HG03442 (cell line): ENCODE measurements at regions not wholly inside any gene's neighbourhood (a gene's known extent, or its start where the extent isn't known, plus 50 kb on each side); places are given as distances from the start of the nearest gene placed in this dataset.

Source experiments
- ATAC-seq: cut with Tn5 transposase; IDR thresholded peaks from one replicate; pipeline ENCODE4 v1.9.1; 2021; ENCODE audit warnings: mild to moderate bottlenecking, moderate library complexity; ENCODE audit not compliant: unreplicated experiment

DNA sequence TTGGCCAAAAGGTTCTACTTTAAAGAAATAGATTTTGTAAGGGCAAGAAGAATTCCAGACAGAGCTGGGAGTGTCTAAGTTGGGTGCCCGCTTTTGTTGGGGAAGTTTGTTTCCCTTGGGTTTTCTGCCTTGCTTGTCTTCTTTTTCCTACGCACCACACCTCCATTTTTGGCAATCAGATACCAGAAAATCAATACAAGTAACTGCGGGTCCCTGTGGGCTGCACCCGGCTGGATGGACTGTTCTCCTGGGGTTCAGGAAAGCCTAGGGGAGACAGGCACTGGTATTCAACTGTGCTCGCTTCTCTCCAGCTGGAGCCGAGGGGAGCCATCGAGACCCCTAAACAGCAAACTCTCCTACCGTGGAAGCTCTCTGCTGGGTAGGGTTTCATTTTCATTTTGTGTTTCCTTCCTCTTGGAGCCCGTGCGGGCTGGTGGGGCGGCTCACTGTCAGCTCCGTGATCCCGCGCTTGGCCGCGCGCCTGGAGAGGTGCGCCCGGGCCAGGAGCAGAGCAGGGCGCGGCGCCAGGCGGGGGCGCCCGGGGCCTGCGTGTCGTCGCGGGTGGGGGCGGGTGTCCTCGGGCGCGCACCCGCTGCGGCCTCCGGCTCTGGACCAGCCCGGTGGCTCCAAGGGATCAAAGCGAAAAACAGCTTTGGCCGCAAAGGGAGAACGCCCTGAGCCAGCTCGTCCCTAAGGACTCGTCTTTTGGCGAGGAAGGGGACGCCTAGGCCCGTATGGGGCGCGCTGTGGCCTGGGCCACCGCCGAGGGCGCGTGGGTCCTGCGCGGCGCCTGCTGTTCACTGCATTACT lies 347.2 kb downstream of the ZNF536 start:
- peak; percentile 47 for ATAC-seq

GRCh38 chr19:30718707-30719106 lies 346.5 kb downstream of the ZNF536 start:
- no peak for ATAC-seq

DNA sequence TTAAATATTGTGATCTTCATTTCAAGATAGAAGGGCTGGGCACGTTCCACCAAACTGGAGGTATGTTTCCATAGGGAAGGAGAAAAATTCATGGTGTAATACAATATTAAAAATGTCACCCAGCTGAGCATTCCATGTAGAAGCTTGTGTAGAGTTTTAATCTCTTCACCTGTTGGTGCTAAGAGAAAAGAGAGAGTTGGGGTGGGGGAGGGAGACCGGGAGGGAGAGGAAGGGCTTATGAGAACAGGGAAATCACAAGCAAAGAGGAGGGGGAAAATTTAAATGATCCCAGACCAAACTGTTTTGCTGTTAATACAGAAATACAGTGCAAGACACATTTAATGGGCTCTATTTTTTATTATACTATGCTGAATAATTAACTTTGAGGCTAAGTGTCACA lies 345.8 kb downstream of the ZNF536 start:
- no peak for ATAC-seq

GRCh38 chr19:30717381-30717780 lies 345.2 kb downstream of the ZNF536 start:
- no peak for ATAC-seq

GRCh38 chr19:30712431-30713337 lies 340.5 kb downstream of the ZNF536 start:
- ATAC-seq: no peak

DNA sequence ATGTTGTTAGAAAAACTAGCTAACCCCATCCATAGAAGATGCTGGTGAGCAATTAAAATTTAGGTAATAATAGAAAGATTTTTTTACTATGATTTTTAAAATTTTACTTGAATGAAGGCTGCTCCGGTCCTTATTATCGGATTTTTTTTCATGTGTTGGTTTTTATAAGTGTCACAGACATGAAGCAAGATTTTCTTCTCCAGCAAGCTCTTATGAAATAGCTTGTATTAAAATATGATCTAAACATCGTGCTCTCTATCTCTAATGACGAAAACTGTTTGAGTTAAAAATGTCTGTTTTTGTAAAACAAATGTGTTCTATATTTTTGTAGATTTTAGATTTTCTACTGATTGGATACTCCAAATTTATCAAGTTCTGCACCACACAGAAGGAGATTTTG lies 339.6 kb downstream of the ZNF536 start:
- no peak for ATAC-seq

GRCh38 chr19:30711296-30711695 lies 339.1 kb downstream of the ZNF536 start:
- ATAC-seq: no peak

DNA sequence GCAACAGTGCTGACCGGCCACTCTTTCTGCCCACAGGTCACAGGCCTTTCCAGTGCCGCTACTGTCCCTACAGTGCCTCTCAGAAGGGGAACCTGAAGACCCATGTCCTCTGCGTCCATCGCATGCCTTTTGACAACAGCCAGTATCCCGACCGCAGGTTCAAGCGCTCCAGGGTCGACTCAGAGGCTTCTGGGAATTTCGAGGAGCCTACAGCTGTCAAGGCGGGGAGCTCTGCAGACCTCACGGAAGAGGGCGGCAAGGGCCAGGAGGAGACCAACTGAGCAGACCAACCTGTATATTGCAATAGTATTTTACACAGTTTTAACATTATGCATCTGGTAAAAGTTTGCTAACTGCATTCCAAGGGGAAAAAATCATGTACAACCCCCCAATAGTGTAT lies 338.5 kb downstream of the ZNF536 start:
- ATAC-seq: no peak

GRCh38 chr19:30708416-30709178 lies 336.4 kb downstream of the ZNF536 start:
- no peak for ATAC-seq

- ATAC-seq: no peak
These were observed 332.7 kb downstream of the ZNF536 start for GRCh38 chr19:30704771-30705330.

GRCh38 chr19:30703645-30704044 lies 331.5 kb downstream of the ZNF536 start:
- ATAC-seq: no peak

DNA sequence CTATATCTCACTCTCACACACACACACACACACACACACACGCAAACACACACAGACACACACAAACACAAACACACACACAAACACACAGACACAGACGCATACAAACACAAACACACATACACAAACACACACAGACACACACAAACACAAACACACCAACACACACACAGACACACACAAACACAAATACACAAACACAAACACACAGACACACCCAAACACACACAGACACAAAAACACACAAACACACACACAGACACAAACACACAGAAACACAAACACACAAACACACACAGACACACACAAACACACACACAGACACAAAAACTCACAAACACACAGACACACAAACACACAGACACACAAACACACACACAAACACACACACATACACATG lies 329.0 kb downstream of the ZNF536 start:
- ATAC-seq: no peak

DNA sequence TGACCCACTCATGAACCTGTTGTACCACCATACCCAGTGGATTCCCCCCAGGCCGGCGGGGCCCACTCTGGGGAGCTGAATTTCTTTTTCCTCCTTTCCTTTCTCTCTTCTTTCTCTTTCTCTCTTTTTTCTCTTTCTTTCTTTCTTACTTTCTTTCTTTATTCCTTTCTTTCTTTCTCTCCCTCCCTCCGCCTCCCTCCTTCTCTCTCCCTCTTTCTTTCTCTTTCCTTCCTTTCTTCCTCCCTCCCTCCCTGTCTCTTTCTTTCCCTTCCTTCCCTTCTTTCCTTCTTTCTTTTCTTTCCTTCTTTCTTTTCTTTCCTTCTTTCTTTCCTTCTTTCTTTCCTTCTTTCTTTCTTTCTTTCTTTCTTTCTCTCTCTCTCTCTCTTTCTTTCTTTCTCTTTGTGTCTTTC lies 327.7 kb downstream of the ZNF536 start:
- ATAC-seq: no peak

DNA sequence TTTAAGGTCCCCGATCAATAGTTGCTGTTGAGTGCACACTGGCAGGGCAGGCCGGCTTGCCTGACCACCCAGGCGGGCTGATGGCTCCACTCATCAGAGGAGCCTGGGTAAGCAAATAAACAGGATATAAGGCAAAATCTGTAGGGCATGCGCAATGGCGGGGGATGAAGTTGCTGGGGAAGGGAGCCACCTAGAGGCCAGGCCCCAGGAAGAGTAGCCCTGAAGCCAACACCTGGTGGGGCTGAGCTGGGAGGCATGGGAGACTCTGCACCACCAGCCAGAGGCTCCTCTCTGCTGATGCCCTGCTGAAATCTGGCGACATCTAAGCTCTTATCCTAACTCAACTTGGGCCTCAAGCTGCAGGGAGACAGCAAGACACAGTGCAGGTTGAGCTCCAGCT lies 324.3 kb downstream of the ZNF536 start:
- no peak for ATAC-seq

DNA sequence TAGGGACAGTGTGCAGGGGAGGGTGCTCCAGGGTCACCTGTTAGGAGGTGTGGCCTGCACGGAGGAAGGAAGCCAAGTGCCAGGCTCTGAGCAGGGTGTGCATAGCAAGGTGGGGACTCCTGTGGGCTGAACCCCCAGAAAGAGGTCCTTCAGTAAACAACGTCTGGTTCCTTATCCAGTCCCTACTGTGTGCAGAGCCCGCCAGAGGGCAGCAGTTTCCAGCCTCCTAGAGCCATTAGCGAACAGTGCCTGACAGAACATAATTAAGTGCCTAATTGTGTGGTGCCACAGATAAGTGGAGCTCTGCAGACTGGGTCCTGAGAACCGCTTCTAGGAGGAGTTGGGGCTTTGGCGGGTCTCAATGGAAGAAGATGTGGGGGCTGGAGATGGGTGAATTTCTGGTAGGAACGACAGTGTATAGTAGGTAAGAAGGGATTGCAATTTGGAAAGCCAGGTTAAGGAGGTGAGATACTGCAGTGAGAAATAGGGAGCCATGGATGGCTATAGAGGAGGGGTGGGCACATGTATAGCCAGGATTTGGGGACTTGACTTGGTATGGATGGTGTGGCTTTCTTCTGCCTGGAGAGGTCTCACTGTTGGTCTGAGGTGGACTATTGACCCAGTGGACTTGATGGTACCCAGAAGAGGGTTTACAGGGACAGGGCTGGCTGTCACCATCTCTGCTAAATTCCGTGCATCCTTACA lies 323.1 kb downstream of the ZNF536 start:
- no peak for ATAC-seq

DNA sequence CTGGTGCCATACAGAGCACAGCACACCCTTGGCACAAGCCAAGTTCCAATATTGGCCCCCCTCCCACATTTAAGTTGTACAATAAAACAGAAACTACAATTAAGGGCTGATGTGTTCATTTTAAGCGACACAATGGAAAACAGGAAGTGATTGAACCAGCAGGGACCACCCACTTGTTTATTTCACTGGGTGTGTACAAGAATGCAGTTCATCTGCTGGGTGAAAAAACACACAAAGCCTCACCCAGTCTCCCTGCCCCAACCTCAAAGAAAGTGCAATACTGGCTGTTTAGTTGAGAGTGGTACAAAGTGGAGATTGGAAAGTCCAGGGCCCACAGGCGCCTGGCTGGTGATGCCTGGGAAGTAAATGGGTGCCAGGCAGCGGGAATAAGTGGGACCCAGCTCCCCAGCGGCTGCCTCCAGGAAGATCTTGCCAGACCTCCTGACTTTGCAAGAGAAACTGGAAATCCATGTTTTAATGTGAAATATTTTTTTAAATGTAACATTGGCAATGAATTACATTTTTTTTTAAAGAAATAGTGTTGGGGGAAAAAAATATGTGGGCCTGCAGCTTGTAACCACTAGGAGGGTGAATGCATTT lies 322.1 kb downstream of the ZNF536 start:
- no peak for ATAC-seq

DNA sequence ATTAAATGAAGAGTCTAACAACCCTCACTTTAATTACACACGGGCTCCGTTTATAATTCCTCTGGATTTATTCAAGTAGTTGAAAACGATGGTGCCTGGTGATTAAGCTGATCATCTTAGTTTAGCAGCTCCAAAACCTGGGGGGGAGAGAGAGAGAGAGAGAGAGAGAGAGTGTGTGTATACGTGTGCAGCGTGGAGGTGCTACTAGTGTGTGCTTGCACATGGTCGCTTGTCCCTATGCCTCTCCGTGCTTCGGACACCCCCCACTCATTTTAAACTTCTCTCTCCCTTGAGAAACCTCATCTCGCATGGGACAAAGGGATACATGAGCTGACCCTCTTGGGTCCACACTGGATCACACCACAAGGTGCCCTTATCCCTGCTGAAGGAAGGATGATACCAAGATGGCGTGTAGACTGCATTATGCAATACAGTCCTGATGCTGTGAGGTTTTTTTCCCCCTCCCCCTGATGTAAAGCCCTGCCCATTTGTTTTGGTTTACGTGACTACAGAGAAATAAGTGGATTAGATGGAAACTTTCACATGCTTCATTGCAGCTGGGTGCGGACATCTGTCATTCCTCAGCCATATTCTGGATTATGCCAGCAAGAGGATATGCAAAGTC lies 320.8 kb downstream of the ZNF536 start:
- no peak for ATAC-seq

DNA sequence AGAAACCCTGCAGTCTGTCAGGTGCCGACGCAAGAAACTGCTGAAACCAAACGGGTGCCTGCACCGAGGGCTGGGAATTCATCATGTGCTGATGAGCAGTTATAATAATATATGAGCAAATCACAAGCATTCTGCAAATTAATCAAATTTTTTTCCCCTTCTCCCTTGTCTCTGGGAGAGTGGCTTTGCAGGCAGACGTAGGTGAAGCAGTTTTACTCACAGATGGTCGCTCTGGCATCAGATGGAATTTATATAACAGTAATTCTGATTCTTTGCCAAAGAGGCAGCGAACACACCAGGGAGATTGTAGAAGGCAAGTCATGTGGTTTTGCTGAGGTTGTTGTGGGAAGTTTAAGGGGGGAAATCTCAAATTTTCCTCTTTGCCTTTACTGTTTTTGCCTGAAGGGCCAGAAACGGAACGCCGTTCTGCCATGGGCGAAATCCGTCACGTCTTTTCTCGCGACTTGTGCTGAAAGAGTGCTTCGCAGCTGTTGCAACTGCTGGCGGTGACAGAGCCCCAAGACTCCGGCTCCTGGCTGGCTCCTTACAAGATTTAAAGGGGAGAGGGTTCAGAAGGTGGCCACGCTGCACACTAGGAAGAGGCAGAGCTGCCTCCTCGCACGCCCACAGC lies 320.1 kb downstream of the ZNF536 start:
- no peak for ATAC-seq

DNA sequence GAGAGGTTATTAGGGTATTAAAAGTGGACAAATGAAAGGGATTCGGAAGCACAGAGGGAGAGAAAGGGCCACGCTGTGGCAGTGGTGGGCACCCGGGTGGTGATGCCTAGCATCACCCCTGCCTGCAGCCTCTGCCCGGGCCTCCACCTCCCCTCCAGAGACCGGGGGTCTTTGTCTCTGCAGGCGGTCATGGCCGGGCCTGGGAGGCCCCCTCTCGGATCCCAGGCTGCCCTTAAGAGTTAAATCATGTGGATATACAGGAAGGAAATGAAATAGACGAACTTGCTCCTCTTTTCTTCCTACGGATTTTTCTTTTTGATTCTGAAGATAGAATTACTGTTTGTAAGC lies 319.6 kb downstream of the ZNF536 start:
- ATAC-seq: no peak
